ENCODE measurements at regions not wholly inside any gene's neighbourhood (a gene's known extent, or its start where the extent isn't known, plus 50 kb on each side); places are given as distances from the start of the nearest gene placed in this dataset.

- intact Hi-C loops (cut with DNase I) = no loop called here
- Histone ChIP-seq H3K9me3 (ENCODE audit: control insufficient read depth in 2 of 3, insufficient read depth in 1 of 3, low read length in 3 of 3) (no peaks in the 10 kb centered on the region), H3K27ac (ENCODE audit: low read depth in 2 of 2, low read length in 2 of 2) (no peak overlapping the region), H3K36me3 (ENCODE audit: control insufficient read depth in 2 of 3, insufficient read depth in 3 of 3, low read length in 3 of 3) (no peaks in the 10 kb centered on the region), H3K4me1 (ENCODE audit: control insufficient read depth in 2 of 3, insufficient read depth in 2 of 3, low read depth in 1 of 3, low read length in 3 of 3) (peaks cover 0 to 2% (median 0%) of the 10 kb centered on the region in 3 donors), H3K4me3 (ENCODE audit: low read length in 3 of 3) (no peak overlapping the region), H3K27me3 (ENCODE audit: control insufficient read depth, insufficient read depth, low read length) (no peaks in the 10 kb centered on the region), H3K9ac (ENCODE audit: low read length in 3 of 3) (no peak overlapping the region)
- TF ChIP-seq CTCF (IDR thresholded peaks at IDR 0.05; ENCODE audit: borderline replicate concordance, extremely low read depth, insufficient read depth) = no peak
- FAIRE-seq (no peak), DNase-seq (no peak)
Measured at GRCh38 chr2:134145519-134145918, 108.4 kb upstream of the MGAT5 start.

GRCh38 chr2:134146161-134146560, 107.7 kb upstream of the MGAT5 start:
- H3K4me1 ChIP-seq (ENCODE audit: control insufficient read depth in 2 of 3, insufficient read depth in 2 of 3, low read depth in 1 of 3, low read length in 3 of 3) = peaks cover 0 to 2% (median 0%) of the 10 kb centered on the region in 3 donors
- no peak overlapping the region for H3K27ac ChIP-seq (ENCODE audit: low read depth in 2 of 2, low read length in 2 of 2)
- TF ChIP-seq CTCF (IDR thresholded peaks at IDR 0.05; ENCODE audit: borderline replicate concordance, extremely low read depth, insufficient read depth) = no peak
- H3K9me3 ChIP-seq (ENCODE audit: control insufficient read depth in 2 of 3, insufficient read depth in 1 of 3, low read length in 3 of 3) = no peaks in the 10 kb centered on the region
- intact Hi-C loops (cut with DNase I) = no loop called here
- DNase-seq = no peak
- no peak overlapping the region for H3K4me3 ChIP-seq (ENCODE audit: low read length in 3 of 3)
- H3K9ac ChIP-seq (ENCODE audit: low read length in 3 of 3) = no peak overlapping the region
- H3K36me3 ChIP-seq (ENCODE audit: control insufficient read depth in 2 of 3, insufficient read depth in 3 of 3, low read length in 3 of 3) = no peaks in the 10 kb centered on the region
- no peak for FAIRE-seq
- no peaks in the 10 kb centered on the region for H3K27me3 ChIP-seq (ENCODE audit: control insufficient read depth, insufficient read depth, low read length)

- H3K27ac ChIP-seq (ENCODE audit: low read depth in 2 of 2, low read length in 2 of 2) = no peak overlapping the region
- FAIRE-seq = no peak
Measured at GRCh38 chr2:134146620-134147019, 107.3 kb upstream of the MGAT5 start.

More at GRCh38 chr2:134146620-134147019, 107.3 kb upstream of the MGAT5 start:
- Histone ChIP-seq H3K36me3 (ENCODE audit: control insufficient read depth in 2 of 3, insufficient read depth in 3 of 3, low read length in 3 of 3) (no peaks in the 10 kb centered on the region), H3K27me3 (ENCODE audit: control insufficient read depth, insufficient read depth, low read length) (no peaks in the 10 kb centered on the region), H3K9ac (ENCODE audit: low read length in 3 of 3) (no peak overlapping the region), H3K9me3 (ENCODE audit: control insufficient read depth in 2 of 3, insufficient read depth in 1 of 3, low read length in 3 of 3) (no peaks in the 10 kb centered on the region), H3K4me1 (ENCODE audit: control insufficient read depth in 2 of 3, insufficient read depth in 2 of 3, low read depth in 1 of 3, low read length in 3 of 3) (peaks cover 0 to 2% (median 0%) of the 10 kb centered on the region in 3 donors), H3K4me3 (ENCODE audit: low read length in 3 of 3) (no peak overlapping the region)
- TF ChIP-seq CTCF (IDR thresholded peaks at IDR 0.05; ENCODE audit: borderline replicate concordance, extremely low read depth, insufficient read depth) = no peak
- intact Hi-C loops (cut with DNase I) = no loop called here
- peak in 2 of 5 donors; percentile 14 to 32 for DNase-seq
